GM13977 (cell line): ENCODE measurements at regions not wholly inside any gene's neighbourhood (a gene's known extent, or its start where the extent isn't known, plus 50 kb on each side); places are given as distances from the start of the nearest gene placed in this dataset.
"Not testable (repeated sequence)": the region's sequence is repeated elsewhere in the genome, so short reads cannot be mapped to it uniquely, and the experiment has no call there.

ENCODE experiments used
- DNase-seq: peaks from one replicate; pipeline ENCODE4 v3.0.0; 2012; ENCODE audit warnings: low spot score
- in situ Hi-C: fragments of 300-500 bp; cut with MboI; formaldehyde crosslinking; loops from one replicate; pipeline ENCODE4 v1.12.0; 2022; ENCODE audit warnings: low sequenced_read_pairs, low pct_unique_long_range_greater_than_20kb, mixed read lengths, inconsistent platforms; ENCODE audit not compliant: unreplicated experiment
- TF ChIP-seq, protein P1 (sequence below): IDR thresholded peaks from 2 replicates; pipeline ENCODE4 v1.5.1; 2012; ENCODE audit warnings: mild to moderate bottlenecking, control low read depth; ENCODE audit not compliant: insufficient read depth; ENCODE audit errors: extremely low read depth, missing control alignments

DNA sequence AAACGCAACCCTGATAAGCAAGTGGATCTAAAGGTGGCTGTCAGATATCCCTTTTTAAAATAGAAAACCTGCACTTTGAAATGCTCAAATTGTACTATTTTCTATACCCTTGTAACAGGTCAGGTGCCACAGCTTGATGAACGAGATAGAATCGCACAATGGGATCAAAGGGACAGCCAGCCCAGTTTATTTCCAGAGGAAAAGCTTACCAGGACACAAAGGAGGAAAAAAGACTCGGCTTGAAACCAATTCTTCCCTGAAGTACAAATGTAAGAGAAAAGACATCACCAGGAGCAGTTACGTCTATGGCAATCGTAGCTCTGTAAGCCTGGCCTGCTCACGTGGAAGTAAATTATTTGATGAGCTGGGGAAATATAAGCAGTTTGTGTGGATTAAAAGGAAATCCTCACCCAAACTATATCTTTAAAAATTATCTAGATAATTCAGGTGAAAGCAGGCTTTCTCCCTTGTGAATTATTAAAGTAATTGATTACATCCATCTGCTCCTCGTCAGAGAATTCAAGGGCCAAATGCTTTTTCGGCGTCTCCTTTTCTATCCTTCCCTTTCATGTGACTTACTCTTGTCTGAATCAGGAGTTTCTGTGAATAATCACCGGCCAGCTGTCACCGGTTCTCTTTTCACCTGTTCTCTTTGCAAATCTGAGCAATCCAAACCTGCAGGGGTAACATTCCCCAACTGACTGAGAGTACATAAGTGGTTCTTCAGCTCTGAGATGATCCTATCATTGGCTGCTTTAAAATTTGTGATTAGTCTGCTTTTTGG, 339.2 kb upstream of the ONECUT1 start:
- in situ Hi-C loops: no loop called here
- TF ChIP-seq, protein P1, sequence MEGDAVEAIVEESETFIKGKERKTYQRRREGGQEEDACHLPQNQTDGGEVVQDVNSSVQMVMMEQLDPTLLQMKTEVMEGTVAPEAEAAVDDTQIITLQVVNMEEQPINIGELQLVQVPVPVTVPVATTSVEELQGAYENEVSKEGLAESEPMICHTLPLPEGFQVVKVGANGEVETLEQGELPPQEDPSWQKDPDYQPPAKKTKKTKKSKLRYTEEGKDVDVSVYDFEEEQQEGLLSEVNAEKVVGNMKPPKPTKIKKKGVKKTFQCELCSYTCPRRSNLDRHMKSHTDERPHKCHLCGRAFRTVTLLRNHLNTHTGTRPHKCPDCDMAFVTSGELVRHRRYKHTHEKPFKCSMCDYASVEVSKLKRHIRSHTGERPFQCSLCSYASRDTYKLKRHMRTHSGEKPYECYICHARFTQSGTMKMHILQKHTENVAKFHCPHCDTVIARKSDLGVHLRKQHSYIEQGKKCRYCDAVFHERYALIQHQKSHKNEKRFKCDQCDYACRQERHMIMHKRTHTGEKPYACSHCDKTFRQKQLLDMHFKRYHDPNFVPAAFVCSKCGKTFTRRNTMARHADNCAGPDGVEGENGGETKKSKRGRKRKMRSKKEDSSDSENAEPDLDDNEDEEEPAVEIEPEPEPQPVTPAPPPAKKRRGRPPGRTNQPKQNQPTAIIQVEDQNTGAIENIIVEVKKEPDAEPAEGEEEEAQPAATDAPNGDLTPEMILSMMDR: no peak
- no peak for DNase-seq

DNA sequence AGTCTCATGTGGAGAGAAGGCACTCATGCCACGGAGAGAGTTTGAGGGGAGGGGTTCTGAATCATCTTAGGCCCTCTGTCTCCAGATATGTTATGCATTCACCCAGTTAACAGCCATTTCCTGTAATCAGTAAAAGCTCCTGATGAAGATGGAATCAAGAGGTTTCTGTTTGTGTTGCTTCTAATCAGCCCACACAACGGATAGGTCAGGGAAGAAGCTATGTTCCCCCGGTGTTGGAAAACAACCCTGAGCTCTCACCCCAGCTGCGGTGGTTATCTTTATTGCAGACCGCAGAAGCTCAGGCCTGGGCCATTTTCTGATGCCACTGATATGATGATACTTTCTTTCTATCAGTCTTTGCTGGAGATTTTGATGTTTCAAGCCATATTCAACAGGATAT, 338.5 kb upstream of the ONECUT1 start:
- in situ Hi-C loops: no loop called here
- TF ChIP-seq, protein P1: no peak
- no peak for DNase-seq

DNA sequence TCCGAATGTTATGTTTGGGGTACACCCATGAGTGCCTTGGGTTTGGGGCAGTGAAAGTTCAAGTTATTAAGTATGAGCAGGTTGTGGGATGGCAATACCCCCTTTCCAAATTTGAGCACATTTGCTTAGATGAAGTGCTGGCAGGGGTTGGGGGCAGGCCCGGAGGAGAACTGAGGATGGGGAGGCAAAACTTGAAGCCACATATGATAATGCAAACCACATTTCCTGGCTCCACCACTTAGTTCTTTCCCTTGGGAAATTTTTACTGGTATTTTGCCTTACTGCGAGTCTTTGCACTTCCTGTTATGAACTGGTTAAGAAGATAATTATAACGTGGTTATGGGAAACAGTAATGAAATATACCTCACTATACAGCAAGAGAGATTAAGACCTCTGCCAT, 336.0 kb upstream of the ONECUT1 start:
- TF ChIP-seq, protein P1: no peak
- no peak for DNase-seq
- in situ Hi-C loops: no loop called here

DNA sequence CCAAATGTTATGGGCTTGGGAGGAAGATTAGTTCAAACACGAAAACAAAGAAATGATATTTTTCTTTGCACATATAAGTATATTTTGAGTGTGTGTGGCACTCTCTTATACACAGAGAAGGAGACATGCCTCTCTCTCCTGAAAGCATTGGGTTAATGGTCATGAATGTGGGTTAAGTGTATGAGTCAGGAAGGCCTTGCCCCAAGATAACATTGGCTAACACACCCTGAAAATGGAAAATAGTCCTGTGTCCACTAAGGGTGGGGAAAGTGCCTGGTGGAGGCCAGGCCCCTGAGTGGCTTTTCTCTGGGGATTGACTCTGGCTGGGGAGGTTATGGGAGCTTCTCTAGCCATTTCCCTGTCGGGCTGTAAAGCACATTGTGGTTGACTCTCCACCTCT, 332.7 kb upstream of the ONECUT1 start:
- DNase-seq: no peak
- in situ Hi-C loops: no loop called here
- TF ChIP-seq, protein P1: no peak

DNA sequence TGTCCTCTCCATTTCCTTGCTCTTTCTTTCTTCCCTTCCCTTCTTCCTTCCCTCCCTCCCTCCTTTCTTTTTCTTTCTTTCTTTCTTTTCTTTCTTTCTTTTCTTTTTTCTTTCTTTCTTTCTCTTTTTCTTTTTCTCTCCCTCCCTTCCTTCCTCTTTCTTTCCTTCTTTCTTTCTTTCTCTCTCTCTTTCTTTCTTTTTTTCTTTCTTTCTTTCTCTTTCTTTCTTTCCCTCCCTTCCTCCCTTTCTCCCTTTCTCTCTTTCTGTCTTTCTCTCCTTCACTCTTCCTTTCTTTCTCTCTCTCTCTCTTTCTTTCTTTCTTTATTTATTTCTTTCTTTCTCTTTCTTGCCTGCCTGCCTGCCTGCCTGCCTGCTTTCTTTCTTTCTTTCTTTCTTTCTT, 326.8 kb upstream of the ONECUT1 start:
- DNase-seq, in situ Hi-C loops: not testable (repeated sequence)

DNA sequence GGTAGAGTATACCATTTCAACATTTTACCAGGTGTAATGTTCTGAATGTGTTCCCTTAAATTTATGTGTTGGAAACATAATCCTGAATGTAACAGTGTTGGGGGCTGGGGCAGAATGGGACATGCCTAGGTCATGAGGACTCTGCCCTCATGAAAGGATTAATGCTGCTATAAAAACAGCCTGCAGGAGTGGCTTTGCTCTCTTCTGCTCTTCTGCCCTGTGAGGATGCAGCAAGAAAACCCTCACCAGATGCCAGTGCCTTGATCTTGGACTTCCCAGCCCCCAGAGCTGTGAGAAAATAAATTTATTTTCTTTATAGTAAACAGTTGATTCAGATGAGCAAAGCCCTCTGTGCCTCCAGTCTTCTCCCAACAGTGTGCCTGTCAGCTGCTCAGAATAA, 326.0 kb upstream of the ONECUT1 start:
- TF ChIP-seq, protein P1: no peak
- no peak for DNase-seq
- in situ Hi-C loops: no loop called here

DNA sequence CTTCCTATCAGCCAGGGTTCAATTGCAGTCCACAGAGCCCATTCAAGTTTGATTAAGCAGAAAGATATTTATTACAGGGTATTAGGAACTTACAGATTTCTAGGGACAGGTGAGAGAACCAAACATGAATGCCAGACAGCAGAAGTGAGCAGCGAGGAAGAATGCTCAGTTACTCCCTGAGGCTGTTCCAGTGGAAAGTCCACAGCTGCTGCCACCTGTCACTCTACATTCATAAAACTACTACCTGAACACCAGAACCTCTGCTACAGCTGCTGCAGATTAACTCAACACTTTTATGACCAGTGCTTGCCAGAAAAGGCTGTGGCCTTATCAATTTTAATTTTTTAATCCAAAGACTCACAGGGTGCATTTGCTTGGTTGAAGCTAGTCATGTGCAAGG, 325.4 kb upstream of the ONECUT1 start:
- no peak for DNase-seq
- in situ Hi-C loops: no loop called here
- TF ChIP-seq, protein P1: no peak
